WTC11 (cell line): ENCODE measurements at regions not wholly inside any gene's neighbourhood (a gene's known extent, or its start where the extent isn't known, plus 50 kb on each side); places are given as distances from the start of the nearest gene placed in this dataset.

Source experiments
- ATAC-seq: fragments of 200-7000 bp; cut with Tn5 transposase; 2 replicates; pipeline ENCODE4 v1.10.0; 2021; ENCODE audit warnings: mild to moderate bottlenecking, moderate library complexity
- CTCF ChIA-PET: fragments of 300-600 bp; sonication (Branson Sonifier 250); formaldehyde crosslinking; loops from one replicate; lab custom pipeline; 2021; ENCODE audit warnings: antibody characterized with exemption; lab: Charles Lee
- POLR2A ChIA-PET: fragments of 350-600 bp; sonication (Branson Sonifier 250); formaldehyde crosslinking; loops from one replicate; lab custom pipeline; 2021; ENCODE audit warnings: antibody characterized with exemption; lab: Charles Lee
- DNase-seq: peaks from one replicate; pipeline ENCODE4 v3.0.0; 2021; ENCODE audit warnings: low spot score
- H3K27ac Mint-ChIP-seq: 2 replicates; pipeline ENCODE4 v1.8.0; 2021; ENCODE audit warnings: mixed read lengths
- H3K27me3 Mint-ChIP-seq: 2 replicates; pipeline ENCODE4 v1.8.0; 2021; ENCODE audit warnings: low read depth, mild to moderate bottlenecking, moderate library complexity, mixed read lengths
- H3K36me3 Mint-ChIP-seq: 2 replicates; pipeline ENCODE4 v1.8.0; 2021; ENCODE audit warnings: mixed read lengths
- H3K4me1 Mint-ChIP-seq: 2 replicates; pipeline ENCODE4 v1.8.0; 2022; ENCODE audit warnings: mixed read lengths
- H3K4me3 Mint-ChIP-seq: 2 replicates; pipeline ENCODE4 v1.8.0; 2021; ENCODE audit warnings: mild to moderate bottlenecking, moderate library complexity, mixed read lengths
- H3K9me3 Mint-ChIP-seq: 2 replicates; pipeline ENCODE4 v1.8.0; 2021; ENCODE audit warnings: mixed read lengths
- AR ChIP-seq: fragments of 250-450 bp; sonication (Bioruptor Pico); IDR thresholded peaks from 2 replicates; pipeline ENCODE4 v1.9.0; 2021; ENCODE audit warnings: mild to moderate bottlenecking
- ARID4B ChIP-seq: sonication (generic); formaldehyde crosslinking; IDR thresholded peaks from 2 replicates; pipeline ENCODE4 v1.8.0; 2023; ENCODE audit warnings: missing genetic modification reagents, mild to moderate bottlenecking, borderline replicate concordance
- ATF1 ChIP-seq: sonication (generic); formaldehyde crosslinking; IDR thresholded peaks from 2 replicates; pipeline ENCODE4 v1.8.1; 2023; ENCODE audit warnings: mild to moderate bottlenecking, moderate library complexity, missing genetic modification reagents
- ATF2 ChIP-seq: sonication (generic); formaldehyde crosslinking; IDR thresholded peaks from 2 replicates; pipeline ENCODE4 v1.8.1; 2022; ENCODE audit warnings: low read depth, missing genetic modification reagents, borderline replicate concordance
- CBFB ChIP-seq: sonication (generic); formaldehyde crosslinking; IDR thresholded peaks from 2 replicates; pipeline ENCODE4 v1.8.1; 2022; ENCODE audit warnings: mild to moderate bottlenecking, low read depth, missing genetic modification reagents
- CDX4 ChIP-seq: fragments of 250-450 bp; sonication (Bioruptor Pico); IDR thresholded peaks from 2 replicates; pipeline ENCODE4 v1.9.0; 2021; ENCODE audit warnings: moderate library complexity, mild to moderate bottlenecking, inconsistent platforms, borderline replicate concordance
- CREM ChIP-seq: sonication (generic); formaldehyde crosslinking; IDR thresholded peaks from 2 replicates; pipeline ENCODE4 v1.8.1; 2022; ENCODE audit warnings: mild to moderate bottlenecking, missing genetic modification reagents, moderate library complexity
- ERG ChIP-seq: fragments of 250-450 bp; sonication (Bioruptor Pico); IDR thresholded peaks from 2 replicates; pipeline ENCODE4 v1.8.0; 2021; ENCODE audit warnings: mild to moderate bottlenecking
- GTF2I ChIP-seq: fragments of 250-450 bp; sonication (Bioruptor Pico); conservative IDR thresholded peaks from 2 replicates; pipeline ENCODE4 v1.4.0; 2021; ENCODE audit warnings: mild to moderate bottlenecking
- JUN ChIP-seq: sonication (generic); formaldehyde crosslinking; IDR thresholded peaks from 2 replicates; pipeline ENCODE4 v1.8.0; 2023; ENCODE audit warnings: mild to moderate bottlenecking, missing genetic modification reagents
- MAX ChIP-seq: sonication (generic); formaldehyde crosslinking; IDR thresholded peaks from 2 replicates; pipeline ENCODE4 v1.8.0; 2022; ENCODE audit warnings: mild to moderate bottlenecking, missing genetic modification reagents
- NFATC4 ChIP-seq: fragments of 250-450 bp; sonication (Bioruptor Pico); IDR thresholded peaks from 2 replicates; pipeline ENCODE4 v1.9.0; 2021; ENCODE audit warnings: mild to moderate bottlenecking
- RORB ChIP-seq: fragments of 250-450 bp; sonication (Bioruptor Pico); IDR thresholded peaks from 2 replicates; pipeline ENCODE4 v1.9.0; 2021; ENCODE audit warnings: mild to moderate bottlenecking
- SOX15 ChIP-seq: fragments of 250-450 bp; sonication (Bioruptor Pico); IDR thresholded peaks from 2 replicates; pipeline ENCODE4 v1.9.0; 2021; ENCODE audit warnings: mild to moderate bottlenecking
- TEAD1 ChIP-seq: sonication (generic); formaldehyde crosslinking; IDR thresholded peaks from 2 replicates; pipeline ENCODE4 v1.8.0; 2022; ENCODE audit warnings: mild to moderate bottlenecking, missing genetic modification reagents
- ZNF138 ChIP-seq: sonication (generic); formaldehyde crosslinking; conservative IDR thresholded peaks from 2 replicates; pipeline ENCODE4 v1.8.1; 2022; ENCODE audit warnings: mild to moderate bottlenecking, moderate library complexity, missing genetic modification reagents
- ZNF281 ChIP-seq: sonication (generic); formaldehyde crosslinking; IDR thresholded peaks from 2 replicates; pipeline ENCODE4 v1.8.0; 2023; ENCODE audit warnings: mild to moderate bottlenecking, missing genetic modification reagents

GRCh38 chr11:28679795-28680468 lies 571.7 kb downstream of the METTL15 start:
- H3K27me3 Mint-ChIP-seq: no peaks in the 10 kb centered on the region
- no peaks in the 10 kb centered on the region for H3K36me3 Mint-ChIP-seq
- no peaks in the 10 kb centered on the region for H3K9me3 Mint-ChIP-seq
- no peak for TF ChIP-seq ZNF138 (CRISPR knock-in tag)
- no peak for TF ChIP-seq ZNF281 (CRISPR knock-in tag)
- TF ChIP-seq AR (CRISPR knock-in tag): no peak
- no peak for TF ChIP-seq ATF1 (CRISPR knock-in tag)
- TF ChIP-seq CDX4 (CRISPR knock-in tag): no peak
- TF ChIP-seq SOX15 (CRISPR knock-in tag): no peak
- no peak for TF ChIP-seq CREM
- no peak for TF ChIP-seq ATF2 (CRISPR knock-in tag)
- TF ChIP-seq JUN (CRISPR knock-in tag): no peak
- TF ChIP-seq TEAD1 (CRISPR knock-in tag): no peak
- TF ChIP-seq ARID4B (CRISPR knock-in tag): no peak
- no peak for DNase-seq
- 0 out of 2 replicates have a peak, but pooled peaks cover 4% of the 10 kb centered on the region for H3K4me1 Mint-ChIP-seq
- no peak for ATAC-seq
- ChIA-PET POLR2A (no interaction called here), CTCF (interaction anchor here (0.8 kb wide), 1 partner anchor 340 kb away, joined by 3 read pairs; no protein-coding TSS in a partner anchor)
- no peak overlapping the region for H3K4me3 Mint-ChIP-seq
- no peak overlapping the region for H3K27ac Mint-ChIP-seq

- no peaks in the 10 kb centered on the region for H3K36me3 Mint-ChIP-seq
- no peaks in the 10 kb centered on the region for H3K27me3 Mint-ChIP-seq
- CTCF ChIA-PET: no interaction called here
- DNase-seq (no peak), ATAC-seq (no peak)
- no peak overlapping the region for H3K4me3 Mint-ChIP-seq
- POLR2A ChIA-PET: no interaction called here
- no peaks in the 10 kb centered on the region for H3K9me3 Mint-ChIP-seq
- H3K4me1 Mint-ChIP-seq: peaks cover 15% of the 10 kb centered on the region
- no peak overlapping the region for H3K27ac Mint-ChIP-seq
- TF ChIP-seq ERG (CRISPR knock-in tag) (no peak), NFATC4 (CRISPR knock-in tag) (no peak), RORB (CRISPR knock-in tag) (no peak), GTF2I (no peak), MAX (no peak), CBFB (CRISPR knock-in tag) (no peak)
Observed at GRCh38 chr11:28677721-28678120, 569.5 kb downstream of the METTL15 start.
